ENCODE measurements at regions not wholly inside any gene's neighbourhood (a gene's known extent, or its start where the extent isn't known, plus 50 kb on each side); places are given as distances from the start of the nearest gene placed in this dataset.
"Not testable (repeated sequence)": the region's sequence is repeated elsewhere in the genome, so short reads cannot be mapped to it uniquely, and the experiment has no call there.

DNA sequence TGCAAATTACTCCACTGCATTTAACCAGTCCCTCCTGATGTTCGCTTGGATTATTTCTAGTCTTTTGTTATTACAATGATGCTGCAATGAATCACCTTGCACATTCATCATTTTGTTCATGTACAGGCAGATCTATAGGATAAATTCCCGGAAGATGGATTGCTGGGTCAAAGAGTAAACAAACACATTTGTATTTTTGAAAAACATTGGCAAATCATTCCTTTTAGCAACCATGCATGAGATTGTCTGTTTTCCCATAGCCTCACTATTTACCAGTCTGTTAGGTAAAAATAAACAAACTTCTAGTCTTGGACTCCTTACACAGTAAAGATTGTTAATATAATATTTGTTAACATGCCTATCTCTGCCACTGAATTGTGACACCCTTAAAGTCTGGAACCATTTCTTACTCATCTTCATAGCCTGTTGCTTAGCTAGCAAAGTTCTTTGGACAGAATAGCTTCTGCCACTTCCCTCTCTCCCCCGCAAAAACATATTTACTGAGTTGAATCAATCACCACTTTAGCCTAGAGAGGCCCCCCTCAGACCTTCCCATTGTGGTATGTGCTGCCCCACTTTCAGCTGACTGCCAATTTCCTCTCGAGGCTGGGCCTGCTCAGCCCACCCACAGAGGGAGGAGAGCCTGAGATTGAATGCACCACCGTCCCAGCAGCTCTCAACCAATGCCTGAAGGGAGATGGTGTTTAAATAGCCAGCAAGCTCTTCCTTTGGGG, 108.4 kb upstream of the ATXN3L start:
- Mint-ChIP-seq H3K27me3 (ENCODE audit: low read depth) (no peaks in the 10 kb centered on the region), H3K4me1 (ENCODE audit: low read depth) (peaks cover 7% of the 10 kb centered on the region), H3K36me3 (ENCODE audit: low read depth) (no peaks in the 10 kb centered on the region), H3K27ac (no peak overlapping the region), H3K9me3 (no peaks in the 10 kb centered on the region), H3K4me3 (no peak overlapping the region)
- DNase-seq (ENCODE audit: low spot score), result peak; percentile 4

DNA sequence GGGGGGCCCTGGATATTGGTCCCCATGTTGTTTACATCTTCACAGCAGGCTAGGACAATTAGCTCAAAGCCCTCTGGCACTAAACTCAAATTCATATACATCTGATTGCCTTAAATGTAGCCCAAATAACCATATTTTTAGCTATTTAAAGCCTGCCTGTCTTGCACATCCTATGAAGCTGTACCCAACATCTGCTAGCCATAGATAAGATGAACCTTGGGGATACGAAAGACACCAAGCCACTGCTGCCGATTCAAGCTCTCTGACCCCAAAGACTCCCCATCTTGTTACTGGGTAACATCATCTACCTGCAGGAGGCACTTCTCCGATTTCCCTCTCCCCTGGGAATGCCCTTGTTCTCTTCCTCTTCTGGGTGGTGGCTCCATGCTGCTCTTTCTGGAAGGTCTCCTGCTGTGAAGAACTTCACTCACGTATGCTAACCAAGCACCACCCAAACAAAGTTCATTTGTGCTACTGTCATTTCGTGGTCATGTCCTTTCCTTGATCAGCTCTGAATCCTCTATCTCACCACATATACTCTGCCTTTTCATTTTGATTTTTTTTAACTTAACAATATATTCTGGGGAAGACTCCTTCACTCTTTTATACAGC, 107.7 kb upstream of the ATXN3L start:
- Mint-ChIP-seq H3K36me3 (ENCODE audit: low read depth) (no peaks in the 10 kb centered on the region), H3K4me1 (ENCODE audit: low read depth) (peaks cover 7% of the 10 kb centered on the region), H3K4me3 (no peak overlapping the region), H3K9me3 (no peaks in the 10 kb centered on the region), H3K27ac (no peak overlapping the region), H3K27me3 (ENCODE audit: low read depth) (no peaks in the 10 kb centered on the region)
- DNase-seq (ENCODE audit: low spot score), result no peak

DNA sequence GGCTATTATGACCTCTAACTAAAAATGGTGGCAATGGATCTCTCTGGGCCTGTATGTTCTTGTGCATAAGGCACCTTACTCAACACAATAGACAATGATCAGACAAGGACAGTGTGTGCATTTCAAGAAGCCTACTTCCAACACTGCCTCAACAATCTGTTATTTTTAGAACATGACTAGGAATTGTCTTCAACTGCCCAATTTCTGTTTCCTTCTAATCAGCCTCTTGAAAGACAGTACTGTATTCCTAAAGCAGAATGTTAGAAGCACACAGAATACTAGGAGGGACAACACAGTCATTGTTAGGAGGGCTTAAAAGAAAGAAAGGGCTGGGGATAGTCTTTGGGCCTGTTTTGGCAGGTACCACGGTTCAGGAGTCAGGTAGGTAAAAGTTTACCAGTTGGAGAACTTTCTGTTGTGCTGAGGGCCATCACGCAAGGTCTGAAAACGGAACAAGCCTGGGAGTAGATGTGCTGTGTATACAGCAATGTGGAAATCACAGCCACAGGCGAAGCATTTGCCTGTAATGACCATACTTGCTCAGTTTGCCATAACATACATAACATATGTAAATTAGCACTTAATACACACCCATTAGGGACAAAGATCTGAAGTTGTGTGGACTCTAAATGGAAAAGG, 100.8 kb upstream of the ATXN3L start:
- H3K4me1 Mint-ChIP-seq (ENCODE audit: low read depth), result no peaks in the 10 kb centered on the region
- H3K27me3 Mint-ChIP-seq (ENCODE audit: low read depth), result no peaks in the 10 kb centered on the region
- no peak overlapping the region for H3K27ac Mint-ChIP-seq
- H3K36me3 Mint-ChIP-seq (ENCODE audit: low read depth), result no peaks in the 10 kb centered on the region
- H3K9me3 Mint-ChIP-seq, result no peaks in the 10 kb centered on the region
- DNase-seq (ENCODE audit: low spot score), result no peak
- H3K4me3 Mint-ChIP-seq, result no peak overlapping the region

DNA sequence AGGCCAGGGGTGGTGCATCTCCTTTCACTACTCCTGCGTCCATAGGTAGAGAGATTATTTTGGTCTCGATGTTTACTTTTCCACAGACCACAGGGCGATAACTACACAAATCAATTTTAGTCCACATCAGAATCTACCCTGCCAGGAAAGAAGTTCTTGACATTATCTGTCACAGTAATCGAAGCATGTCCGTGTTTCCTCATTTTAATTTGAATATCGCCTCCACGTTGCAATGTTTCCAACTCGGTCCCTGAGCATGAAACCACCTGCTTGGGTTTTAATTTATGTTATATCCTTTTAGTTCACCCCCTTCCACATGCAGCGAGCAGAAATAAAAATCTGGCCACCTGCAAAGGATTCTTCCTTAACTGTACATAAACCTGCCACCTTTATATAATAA, 100.1 kb upstream of the ATXN3L start:
- DNase-seq (ENCODE audit: low spot score), result no peak
- H3K9me3 Mint-ChIP-seq, result no peaks in the 10 kb centered on the region
- no peaks in the 10 kb centered on the region for H3K27me3 Mint-ChIP-seq (ENCODE audit: low read depth)
- no peaks in the 10 kb centered on the region for H3K4me1 Mint-ChIP-seq (ENCODE audit: low read depth)
- H3K27ac Mint-ChIP-seq, result no peak overlapping the region
- H3K4me3 Mint-ChIP-seq, result no peak overlapping the region
- H3K36me3 Mint-ChIP-seq (ENCODE audit: low read depth), result no peaks in the 10 kb centered on the region

DNA sequence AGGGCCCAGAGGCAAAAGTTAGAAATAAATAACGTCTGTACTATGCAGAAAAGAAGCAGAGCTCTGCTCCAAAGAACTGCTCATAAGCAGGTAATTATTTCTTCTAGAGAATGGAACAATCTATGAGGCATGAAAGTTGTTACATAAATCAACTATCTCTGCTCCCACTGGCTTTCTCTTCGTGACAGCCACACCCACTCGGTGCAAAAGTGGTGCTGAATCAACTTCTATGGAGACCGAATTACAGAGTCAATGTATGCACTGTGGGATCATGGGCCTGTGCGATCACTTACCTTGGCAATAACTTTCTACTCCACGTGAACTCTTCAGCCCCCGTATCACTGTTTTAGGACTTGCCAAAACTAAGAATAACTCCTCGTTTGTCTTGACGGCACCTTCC, 99.4 kb upstream of the ATXN3L start:
- Mint-ChIP-seq H3K4me3 (no peak overlapping the region), H3K4me1 (ENCODE audit: low read depth) (no peaks in the 10 kb centered on the region), H3K36me3 (ENCODE audit: low read depth) (no peaks in the 10 kb centered on the region), H3K9me3 (no peaks in the 10 kb centered on the region), H3K27me3 (ENCODE audit: low read depth) (no peaks in the 10 kb centered on the region), H3K27ac (no peak overlapping the region)
- no peak for DNase-seq (ENCODE audit: low spot score)

DNA sequence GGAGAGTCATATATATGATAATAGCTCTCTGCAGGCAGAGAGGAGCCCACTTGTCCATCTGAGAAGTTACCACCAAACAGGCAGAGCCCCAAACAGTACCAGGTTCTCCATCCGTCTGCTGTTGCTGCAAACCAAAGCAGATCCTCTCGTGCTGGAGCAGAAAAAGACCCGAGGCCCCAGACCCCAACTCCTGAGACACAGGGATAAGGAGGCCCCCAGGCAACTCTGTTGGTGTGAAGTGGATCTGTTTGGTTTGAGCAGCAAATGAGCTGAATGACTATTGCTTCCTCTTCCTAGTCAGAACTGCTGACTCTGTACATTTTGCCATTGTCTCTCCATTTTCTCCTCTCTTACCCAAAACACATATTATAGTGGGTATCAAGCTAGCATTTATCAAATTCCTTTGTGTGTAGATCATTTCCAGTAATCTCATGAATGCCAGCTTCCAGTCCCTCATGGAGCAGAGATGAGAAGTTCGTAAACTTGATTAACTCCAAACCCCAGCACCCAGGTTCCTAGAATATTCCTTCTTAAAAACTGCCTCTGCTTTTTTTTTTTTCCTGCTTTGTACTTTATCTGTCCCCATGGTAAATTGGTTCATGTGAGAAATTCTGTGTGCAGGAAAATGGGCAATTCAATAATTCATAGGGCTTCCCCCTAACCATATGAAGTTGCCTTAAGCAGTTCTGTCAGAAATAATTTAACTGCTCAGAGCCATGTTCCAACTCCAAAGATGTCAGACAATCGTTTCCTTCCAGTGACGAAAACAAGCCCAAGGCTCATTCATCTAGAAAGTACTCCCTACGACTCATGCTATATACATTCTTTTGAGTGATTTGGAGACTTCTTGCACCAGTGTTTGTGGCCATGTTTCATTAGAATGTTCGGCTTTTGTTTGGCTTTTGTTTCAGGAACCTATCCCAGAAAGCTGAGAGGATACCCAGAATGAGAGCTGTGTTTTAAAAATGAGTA, 98.6 kb upstream of the ATXN3L start:
- DNase-seq (ENCODE audit: low spot score), result no peak
- H3K9me3 Mint-ChIP-seq, result no peaks in the 10 kb centered on the region
- no peaks in the 10 kb centered on the region for H3K4me1 Mint-ChIP-seq (ENCODE audit: low read depth)
- no peaks in the 10 kb centered on the region for H3K27me3 Mint-ChIP-seq (ENCODE audit: low read depth)
- no peaks in the 10 kb centered on the region for H3K36me3 Mint-ChIP-seq (ENCODE audit: low read depth)
- no peak overlapping the region for H3K27ac Mint-ChIP-seq
- no peak overlapping the region for H3K4me3 Mint-ChIP-seq

DNA sequence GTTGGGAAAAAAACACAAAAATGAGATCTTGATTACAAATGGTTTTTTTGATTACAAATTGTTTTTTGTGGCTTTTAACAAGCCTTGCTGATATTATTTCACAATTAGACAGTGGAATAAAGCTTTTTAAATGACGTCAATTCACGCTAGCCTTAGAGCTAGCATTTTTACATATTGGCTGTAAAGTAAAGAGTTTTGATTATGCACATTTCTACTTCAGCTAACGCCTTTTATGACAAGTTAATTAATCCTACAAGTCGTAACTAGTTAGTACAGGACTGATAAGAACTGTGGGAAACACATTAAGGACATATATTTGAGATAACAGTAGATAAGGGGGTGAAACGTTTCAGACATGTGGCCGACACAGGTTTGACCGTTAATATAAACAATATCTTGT, 95.7 kb upstream of the ATXN3L start:
- H3K4me3 Mint-ChIP-seq, result no peak overlapping the region
- H3K4me1 Mint-ChIP-seq (ENCODE audit: low read depth), result peaks cover 4% of the 10 kb centered on the region
- no peak overlapping the region for H3K27ac Mint-ChIP-seq
- no peaks in the 10 kb centered on the region for H3K36me3 Mint-ChIP-seq (ENCODE audit: low read depth)
- no peaks in the 10 kb centered on the region for H3K27me3 Mint-ChIP-seq (ENCODE audit: low read depth)
- DNase-seq (ENCODE audit: low spot score), result no peak
- H3K9me3 Mint-ChIP-seq, result no peaks in the 10 kb centered on the region

DNA sequence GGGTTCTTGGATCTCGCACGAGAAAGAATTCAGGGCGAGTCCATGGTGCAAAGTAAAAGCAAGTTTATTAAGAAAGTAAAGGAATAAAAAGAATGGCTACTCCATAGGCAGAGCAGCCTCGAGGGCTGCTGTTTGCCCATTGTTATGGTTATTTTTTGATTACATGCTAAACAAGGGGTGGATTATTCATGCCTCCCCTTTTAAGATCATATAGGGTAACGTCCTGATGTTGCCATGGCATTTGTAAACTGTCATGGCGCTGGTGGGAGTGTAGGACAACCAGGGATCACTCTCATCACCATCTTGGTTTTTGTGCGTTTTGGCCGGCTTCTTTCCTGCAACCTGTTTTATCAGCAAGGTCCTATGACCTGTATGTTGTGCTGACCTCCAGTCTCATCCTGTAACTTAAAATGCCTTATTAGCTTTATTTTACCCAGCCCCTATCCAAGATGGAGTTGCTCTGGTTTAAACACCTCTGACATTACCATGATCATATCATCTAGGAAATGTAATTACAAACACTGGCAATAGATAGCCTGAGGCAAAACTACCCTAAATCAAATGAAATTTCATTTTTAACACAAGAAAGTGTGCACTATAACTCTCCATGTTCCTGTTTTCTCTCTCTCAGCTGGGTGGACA, 94.3 kb upstream of the ATXN3L start:
- Mint-ChIP-seq H3K9me3 (no peaks in the 10 kb centered on the region), H3K27me3 (ENCODE audit: low read depth) (no peaks in the 10 kb centered on the region), H3K4me3 (no peak overlapping the region), H3K36me3 (ENCODE audit: low read depth) (no peaks in the 10 kb centered on the region), H3K27ac (no peak overlapping the region), H3K4me1 (ENCODE audit: low read depth) (peaks cover 4% of the 10 kb centered on the region)
- no peak for DNase-seq (ENCODE audit: low spot score)

DNA sequence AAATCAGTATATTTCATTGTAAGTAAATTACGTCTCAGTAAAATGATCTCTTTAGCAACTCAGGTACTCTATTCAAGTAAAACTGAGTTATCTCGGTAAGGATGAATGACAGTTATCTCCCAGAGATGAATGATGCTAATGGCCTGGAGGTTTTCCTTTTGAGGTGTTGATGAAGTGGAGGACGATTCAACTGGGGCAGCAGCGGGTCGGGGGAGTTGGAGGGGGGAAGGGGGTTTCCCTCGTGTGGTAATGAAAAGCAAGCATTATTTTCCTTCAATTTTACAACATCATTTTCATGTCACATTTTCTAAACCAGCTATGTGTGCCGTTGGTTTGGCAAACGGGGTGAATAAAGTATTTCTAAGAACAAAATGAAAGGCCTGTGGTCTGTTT, 92.4 kb upstream of the ATXN3L start:
- Mint-ChIP-seq H3K4me1 (ENCODE audit: low read depth) (peaks cover 4% of the 10 kb centered on the region), H3K4me3 (no peak overlapping the region), H3K27ac (no peak overlapping the region), H3K36me3 (ENCODE audit: low read depth) (no peaks in the 10 kb centered on the region), H3K9me3 (peaks cover 5% of the 10 kb centered on the region), H3K27me3 (ENCODE audit: low read depth) (no peaks in the 10 kb centered on the region)
- DNase-seq (ENCODE audit: low spot score), result no peak

DNA sequence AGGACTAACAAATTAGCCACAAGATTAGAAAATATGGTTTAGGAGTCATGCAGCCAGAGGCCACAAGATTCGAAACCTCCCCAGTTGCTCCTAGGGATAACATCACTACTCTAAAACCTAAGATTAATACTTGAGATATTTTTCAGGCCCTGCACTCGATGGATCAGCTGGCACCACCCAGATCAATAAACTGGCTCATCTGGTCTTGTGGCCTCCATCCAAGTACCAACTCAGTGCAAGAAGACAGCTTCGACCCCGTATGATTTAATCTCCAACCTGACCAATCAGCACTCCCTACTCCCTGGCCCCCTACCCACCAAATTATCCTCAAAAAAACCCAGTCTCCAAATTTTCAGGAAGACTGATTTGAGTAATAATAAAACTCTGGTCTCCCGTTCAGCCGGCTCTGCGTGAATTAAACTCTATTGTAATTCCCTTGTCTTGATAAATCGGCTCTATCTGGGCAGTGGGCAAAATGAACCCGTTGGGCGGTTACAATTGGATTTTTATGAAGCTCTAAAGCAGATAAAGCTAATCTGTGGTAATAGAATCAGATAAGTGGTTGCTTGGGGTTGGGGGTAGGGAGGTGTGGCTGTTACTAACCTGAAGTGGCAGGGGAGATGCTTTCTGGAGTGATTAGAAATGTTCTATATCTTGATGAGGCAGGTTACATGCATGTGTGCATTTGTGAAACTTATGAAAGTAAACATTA, 91.8 kb upstream of the ATXN3L start:
- no peaks in the 10 kb centered on the region for H3K36me3 Mint-ChIP-seq (ENCODE audit: low read depth)
- no peak overlapping the region for H3K4me3 Mint-ChIP-seq
- DNase-seq (ENCODE audit: low spot score), result no peak
- peaks cover 9% of the 10 kb centered on the region for H3K9me3 Mint-ChIP-seq
- peaks cover 4% of the 10 kb centered on the region for H3K4me1 Mint-ChIP-seq (ENCODE audit: low read depth)
- no peak overlapping the region for H3K27ac Mint-ChIP-seq
- no peaks in the 10 kb centered on the region for H3K27me3 Mint-ChIP-seq (ENCODE audit: low read depth)

DNA sequence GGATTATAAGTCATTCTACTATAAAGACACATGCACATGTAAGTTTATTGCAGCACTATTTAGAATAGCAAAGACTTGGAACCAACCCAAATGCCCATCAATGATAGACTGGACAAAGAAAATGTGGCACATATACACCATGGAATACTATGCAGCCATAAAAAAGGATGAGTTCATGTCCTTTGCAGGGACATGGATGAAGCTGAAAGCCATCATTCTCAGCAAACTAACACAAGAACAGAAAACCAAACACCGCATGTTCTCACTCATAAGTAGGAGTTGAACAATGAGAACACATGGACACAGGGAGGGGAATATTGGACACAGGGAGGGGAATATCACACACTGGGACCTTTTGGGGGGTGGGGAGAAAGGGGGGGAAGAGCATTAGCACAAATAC, 88.7 kb upstream of the ATXN3L start:
- not testable (repeated sequence) for H3K9me3 Mint-ChIP-seq; H3K4me1 Mint-ChIP-seq (ENCODE audit: low read depth); H3K4me3 Mint-ChIP-seq; H3K27me3 Mint-ChIP-seq (ENCODE audit: low read depth); H3K36me3 Mint-ChIP-seq (ENCODE audit: low read depth); H3K27ac Mint-ChIP-seq; DNase-seq (ENCODE audit: low spot score)

DNA sequence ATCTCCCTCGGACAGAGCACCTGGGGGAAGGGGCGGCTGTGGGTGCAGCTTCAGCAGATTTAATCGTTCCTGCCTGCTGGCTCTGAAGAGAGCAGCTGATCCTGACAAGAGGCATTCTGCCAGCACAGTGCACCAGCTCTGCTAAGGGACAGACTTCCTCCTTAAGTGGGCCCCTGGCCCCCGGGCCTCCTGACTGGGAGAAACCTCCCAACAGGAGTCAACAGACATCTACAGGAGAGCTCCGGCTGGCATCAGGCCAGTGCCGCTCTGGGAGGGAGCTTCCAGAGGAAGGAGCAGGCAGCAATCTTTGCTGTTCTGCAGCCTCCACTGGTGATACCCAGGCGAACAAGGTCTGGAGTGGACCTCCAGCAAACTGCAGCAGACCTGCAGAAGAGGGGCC, 84.9 kb upstream of the ATXN3L start:
- H3K9me3 Mint-ChIP-seq; DNase-seq (ENCODE audit: low spot score); H3K4me3 Mint-ChIP-seq; H3K27ac Mint-ChIP-seq; H3K27me3 Mint-ChIP-seq (ENCODE audit: low read depth); H3K4me1 Mint-ChIP-seq (ENCODE audit: low read depth); H3K36me3 Mint-ChIP-seq (ENCODE audit: low read depth): not testable (repeated sequence)

DNA sequence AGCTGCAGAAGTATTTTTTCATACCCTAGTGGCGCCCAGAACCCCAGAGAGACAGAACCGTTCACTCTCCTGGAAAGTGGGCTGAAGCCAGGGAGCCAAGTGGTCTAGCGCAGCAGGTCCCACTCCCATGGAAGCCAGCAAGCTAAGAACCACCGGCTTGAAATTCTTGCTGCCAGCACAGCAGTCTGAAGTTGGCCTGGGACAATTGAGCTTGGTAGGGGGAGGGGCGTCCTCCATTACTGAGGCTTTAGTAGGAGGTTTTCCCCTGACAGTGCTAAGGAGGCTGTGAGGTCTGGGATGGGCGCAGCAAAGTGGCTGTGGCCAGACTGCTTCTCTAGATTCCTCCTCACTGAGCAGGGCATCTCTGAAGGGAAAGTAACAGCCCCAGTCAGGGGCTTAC, 84.5 kb upstream of the ATXN3L start:
- H3K27me3 Mint-ChIP-seq (ENCODE audit: low read depth), result no peaks in the 10 kb centered on the region
- H3K4me1 Mint-ChIP-seq (ENCODE audit: low read depth), result no peaks in the 10 kb centered on the region
- H3K9me3 Mint-ChIP-seq, result peaks cover 9% of the 10 kb centered on the region
- no peaks in the 10 kb centered on the region for H3K36me3 Mint-ChIP-seq (ENCODE audit: low read depth)
- DNase-seq (ENCODE audit: low spot score), result no peak
- no peak overlapping the region for H3K4me3 Mint-ChIP-seq
- no peak overlapping the region for H3K27ac Mint-ChIP-seq

Measured in T-helper 2 cell treated with Interferon-gamma antibody and Interleukin-4, amounts not matched to agents 5 μg/mL and 100 μg/mL, for 36 hours (primary cell).